IPS-NIHi7 (cell line): ENCODE measurements at regions not wholly inside any gene's neighbourhood (a gene's known extent, or its start where the extent isn't known, plus 50 kb on each side); places are given as distances from the start of the nearest gene placed in this dataset.

ENCODE experiments used
- DNase-seq: peaks from one replicate; pipeline ENCODE4 v3.0.0; 2012; ENCODE audit warnings: mixed read lengths; ENCODE audit errors: extremely low spot score

DNA sequence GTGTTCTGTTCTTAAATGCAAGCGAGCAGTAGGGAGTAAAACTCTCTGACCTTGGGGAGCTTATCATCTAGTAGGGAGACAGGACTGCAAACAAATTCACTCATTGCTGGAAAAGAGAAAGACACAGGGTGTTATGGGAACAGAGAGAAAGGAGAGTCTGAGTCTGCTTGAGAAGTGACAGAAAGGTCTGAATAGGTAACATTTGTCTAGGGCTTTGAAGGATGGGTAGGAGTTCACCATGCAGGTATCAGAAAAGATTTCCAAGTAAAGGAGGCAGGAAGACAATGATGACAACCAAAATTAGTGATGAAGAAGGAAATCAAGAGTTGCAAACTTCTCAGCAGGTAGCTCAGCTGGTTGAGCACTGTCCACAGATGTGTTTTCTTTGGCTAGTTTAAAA, 93.6 kb upstream of the GPR139 start:
- no peak for DNase-seq

GRCh38 chr16:20166531-20167235, 93.0 kb upstream of the GPR139 start:
- no peak for DNase-seq

DNA sequence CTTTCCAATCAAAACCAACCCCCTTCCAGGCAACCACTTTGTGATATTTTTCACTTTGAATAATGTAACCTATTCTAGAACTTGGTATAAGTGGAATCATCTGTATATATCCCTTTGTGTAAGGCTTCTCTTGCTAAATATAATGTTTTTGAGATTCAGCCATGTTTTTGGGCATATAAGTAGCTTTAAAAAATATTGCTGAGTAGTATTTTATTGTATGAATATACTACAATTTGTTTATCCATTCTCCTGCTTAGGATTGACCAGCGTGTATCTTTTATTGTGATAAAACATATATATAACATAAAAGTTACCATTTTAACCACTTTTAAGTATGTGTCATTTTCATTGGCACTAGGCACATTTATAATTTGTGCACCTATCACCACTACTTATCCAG, 79.8 kb upstream of the GPR139 start:
- DNase-seq, result no peak

GRCh38 chr16:20147091-20147490, 73.4 kb upstream of the GPR139 start:
- DNase-seq, result no peak

DNA sequence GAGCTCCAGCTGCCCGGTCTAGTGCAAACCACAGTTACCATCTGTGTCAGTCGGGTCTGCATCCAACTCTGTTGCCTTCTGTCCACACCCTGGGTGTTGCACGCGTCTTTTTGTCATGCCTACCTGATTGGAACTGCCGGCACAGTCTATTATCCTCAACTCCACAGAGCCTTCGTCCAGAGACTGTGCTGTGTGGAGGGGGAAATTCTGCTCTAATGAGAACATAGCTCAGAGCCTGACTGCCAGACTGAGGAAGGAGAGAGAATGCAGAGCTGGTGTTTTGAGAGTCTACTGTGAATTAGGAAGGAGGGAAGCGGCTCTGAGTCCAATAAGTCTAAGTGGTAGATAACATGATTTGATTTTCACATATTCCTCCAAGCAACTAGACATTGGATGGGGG, 68.3 kb upstream of the GPR139 start:
- no peak for DNase-seq

GRCh38 chr16:20137909-20138308, 64.2 kb upstream of the GPR139 start:
- no peak for DNase-seq

DNA sequence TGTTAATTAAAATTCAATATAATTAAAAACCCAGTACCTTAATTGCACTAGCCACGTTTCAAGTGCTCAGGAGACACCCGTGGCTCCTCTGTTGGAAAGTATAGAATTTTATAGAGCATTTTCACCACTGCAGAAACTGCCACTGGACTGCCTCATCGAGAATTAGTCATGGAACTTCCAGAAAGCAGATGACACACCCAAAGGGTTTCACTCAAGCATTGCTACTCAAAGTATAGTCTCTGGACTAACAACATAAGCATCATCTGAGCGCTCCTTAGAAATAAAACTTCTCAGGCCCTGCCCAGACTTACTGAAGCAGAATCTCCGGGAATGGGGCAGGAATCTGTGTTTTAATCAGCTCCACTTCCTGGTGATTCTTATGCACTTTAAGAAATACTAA, 63.5 kb upstream of the GPR139 start:
- no peak for DNase-seq

GRCh38 chr16:20136446-20136968, 62.8 kb upstream of the GPR139 start:
- no peak for DNase-seq

DNA sequence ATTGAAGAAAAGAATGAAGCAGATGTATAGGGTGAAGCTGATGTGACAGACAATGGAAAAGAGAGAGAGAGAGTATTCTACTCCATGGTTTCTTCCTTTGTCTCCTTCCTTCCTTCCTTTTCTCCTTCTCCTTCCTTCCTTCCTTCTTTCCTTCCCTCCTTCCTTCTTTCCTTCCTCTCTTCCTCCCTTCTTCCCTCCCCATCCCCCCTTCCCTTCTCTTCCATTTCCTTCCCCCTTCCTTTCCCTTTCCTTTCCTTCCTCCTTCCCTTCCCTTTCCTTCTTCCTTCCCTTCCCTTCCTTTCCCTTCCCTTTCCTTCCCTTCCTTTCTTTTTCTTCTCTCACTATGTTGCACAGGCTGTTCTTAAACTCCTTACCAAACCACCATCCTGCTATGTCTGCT, 55.7 kb upstream of the GPR139 start:
- DNase-seq, result no peak
